Activated T-helper 2 cell treated with anti-CD3 and anti-CD28 coated beads, Interferon-gamma antibody, Interleukin-2, Interleukin-4, amounts not matched to agents 10 μg/mL and 5 μg/mL and 100 μg/mL, durations not matched to agents 14 hours and 24 hours and 36 hours (primary cell): ENCODE measurements at regions not wholly inside any gene's neighbourhood (a gene's known extent, or its start where the extent isn't known, plus 50 kb on each side); places are given as distances from the start of the nearest gene placed in this dataset.

Experiments used
- DNase-seq: peaks from one replicate; pipeline ENCODE4 v3.0.0; 2021; ENCODE audit warnings: low spot score
- H3K27ac Mint-ChIP-seq: one replicate; pipeline ENCODE4 v1.8.0; 2021; ENCODE audit warnings: mixed read lengths
- H3K27me3 Mint-ChIP-seq: one replicate; pipeline ENCODE4 v1.8.0; 2021; ENCODE audit warnings: low read depth, mixed read lengths
- H3K36me3 Mint-ChIP-seq: one replicate; pipeline ENCODE4 v1.8.0; 2021; ENCODE audit warnings: low read depth, mixed read lengths
- H3K4me1 Mint-ChIP-seq: one replicate; pipeline ENCODE4 v1.8.0; 2021; ENCODE audit warnings: low read depth, mixed read lengths
- H3K4me3 Mint-ChIP-seq: one replicate; pipeline ENCODE4 v1.8.0; 2021; ENCODE audit warnings: low read depth, mild to moderate bottlenecking, moderate library complexity, mixed read lengths
- H3K9me3 Mint-ChIP-seq: one replicate; pipeline ENCODE4 v1.8.0; 2021; ENCODE audit warnings: mixed read lengths
- intact Hi-C: fragments of 100-400 bp; cut with micrococcal nuclease; formaldehyde crosslinking; loops from one replicate; pipeline ENCODE4 v1.15.1; 2023

DNA sequence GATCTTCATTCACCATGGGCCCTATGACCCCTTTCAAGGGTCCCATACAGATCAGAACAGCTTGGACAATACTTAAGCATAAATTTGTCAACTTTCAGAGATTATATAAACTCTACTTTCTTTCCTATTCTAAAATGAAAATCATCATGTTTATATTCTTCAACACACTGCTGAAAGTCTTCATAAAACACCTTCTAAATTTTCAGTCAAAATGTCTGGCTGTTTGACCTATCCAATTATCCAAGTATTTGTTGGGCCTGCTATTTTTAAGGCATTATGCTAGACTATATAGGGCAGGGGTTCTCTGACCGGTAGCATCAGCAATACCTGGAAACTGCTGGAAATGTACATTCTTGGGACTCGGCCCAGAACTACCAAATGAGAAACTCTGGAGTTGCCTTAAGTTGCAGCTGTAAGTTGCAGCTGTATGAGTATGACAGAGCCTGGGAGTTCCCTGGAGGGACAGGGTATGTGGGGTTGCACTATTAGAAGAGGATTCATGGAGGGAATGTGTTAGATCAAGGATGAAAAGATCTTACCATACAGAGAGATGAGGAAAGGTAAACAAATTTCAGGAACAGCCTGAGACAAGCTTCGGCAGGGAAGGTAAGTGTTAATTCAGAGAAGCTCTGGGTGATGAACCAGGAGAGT lies 293.0 kb downstream of the ADGB start:
- no peak overlapping the region for H3K27ac Mint-ChIP-seq
- no peaks in the 10 kb centered on the region for H3K36me3 Mint-ChIP-seq
- peaks cover 7% of the 10 kb centered on the region for H3K4me1 Mint-ChIP-seq
- intact Hi-C loops: no loop called here
- peaks cover 4% of the 10 kb centered on the region for H3K27me3 Mint-ChIP-seq
- DNase-seq: no peak
- no peaks in the 10 kb centered on the region for H3K9me3 Mint-ChIP-seq
- H3K4me3 Mint-ChIP-seq: no peak overlapping the region

DNA sequence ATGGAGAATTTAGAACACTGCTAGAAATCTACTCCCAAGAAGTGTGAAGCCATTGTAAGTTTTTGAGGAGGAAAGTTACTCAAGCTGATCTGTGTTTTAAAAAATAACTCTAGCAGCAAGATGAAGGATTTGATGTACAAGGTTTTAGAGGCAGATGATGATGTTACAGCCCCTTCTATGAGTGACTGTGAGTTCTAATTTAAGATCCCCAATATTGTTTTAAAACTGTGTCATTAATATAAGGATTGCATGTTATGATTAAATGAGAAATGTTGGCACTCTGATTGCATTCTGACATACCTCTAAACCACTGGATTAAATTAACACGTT lies 293.5 kb downstream of the ADGB start:
- peaks cover 4% of the 10 kb centered on the region for H3K27me3 Mint-ChIP-seq
- no peaks in the 10 kb centered on the region for H3K36me3 Mint-ChIP-seq
- no peaks in the 10 kb centered on the region for H3K9me3 Mint-ChIP-seq
- H3K4me1 Mint-ChIP-seq: peaks cover 7% of the 10 kb centered on the region
- H3K27ac Mint-ChIP-seq: no peak overlapping the region
- intact Hi-C loops: no loop called here
- DNase-seq: no peak
- H3K4me3 Mint-ChIP-seq: no peak overlapping the region

DNA sequence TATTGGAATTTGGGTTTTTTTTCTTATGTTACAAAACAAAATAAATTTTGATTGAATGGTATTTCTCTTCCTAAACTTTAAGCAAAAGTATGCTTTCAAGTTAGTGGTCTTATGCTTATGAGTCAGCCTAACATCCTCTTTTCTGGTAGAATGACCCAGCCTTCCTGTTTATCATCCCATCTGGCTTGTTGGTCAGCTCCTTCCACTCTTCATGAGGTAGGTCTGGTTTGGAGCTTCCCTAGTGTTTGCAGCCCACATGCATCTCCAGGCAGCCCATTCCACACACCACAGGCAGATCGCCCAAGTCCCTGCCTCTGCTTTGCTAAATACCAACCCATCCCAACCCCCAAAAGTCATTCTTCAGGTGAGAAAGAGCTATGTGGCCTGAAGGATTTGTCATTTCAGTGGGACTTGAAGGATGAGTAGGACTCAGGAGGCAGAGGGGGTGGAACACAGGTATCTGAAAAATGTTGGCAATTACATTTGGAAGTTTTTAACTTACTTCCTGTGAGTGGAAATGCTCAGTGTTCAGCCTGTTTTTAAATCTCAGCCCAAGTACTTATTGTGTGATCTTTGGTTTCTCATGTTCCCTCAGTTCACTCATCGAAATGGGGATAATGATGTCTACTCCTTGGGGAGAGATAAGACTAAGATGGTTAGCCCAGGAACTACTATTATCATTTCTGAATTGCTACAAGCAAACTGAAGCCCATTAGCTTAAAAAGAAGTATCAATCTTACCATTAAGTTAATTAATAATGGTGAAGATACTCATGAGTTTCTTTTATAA lies 294.0 kb downstream of the ADGB start:
- intact Hi-C loops: no loop called here
- Mint-ChIP-seq H3K4me1 (peaks cover 7% of the 10 kb centered on the region), H3K36me3 (no peaks in the 10 kb centered on the region), H3K4me3 (no peak overlapping the region), H3K27me3 (peaks cover 4% of the 10 kb centered on the region), H3K27ac (no peak overlapping the region), H3K9me3 (no peaks in the 10 kb centered on the region)
- DNase-seq: no peak

DNA sequence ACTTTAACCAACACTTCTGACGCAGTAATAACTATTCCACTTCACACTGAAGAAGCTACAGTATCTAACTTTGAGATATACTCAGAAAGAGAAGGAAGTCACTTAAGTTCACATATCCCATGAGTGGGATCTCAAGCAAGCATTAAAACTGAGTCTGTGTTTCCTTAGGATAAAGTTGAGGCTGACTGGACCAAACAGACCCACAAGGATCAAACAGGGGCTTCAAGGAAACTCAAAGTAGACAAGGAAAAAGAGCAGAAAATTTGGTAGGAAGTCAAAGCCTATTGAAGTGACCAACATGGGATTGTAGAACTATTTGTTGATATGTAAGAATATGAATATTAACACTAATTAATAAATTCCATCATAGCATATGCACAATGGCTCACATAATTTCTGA lies 294.9 kb downstream of the ADGB start:
- intact Hi-C loops: no loop called here
- Mint-ChIP-seq H3K4me3 (no peak overlapping the region), H3K27me3 (peaks cover 4% of the 10 kb centered on the region), H3K27ac (no peak overlapping the region), H3K36me3 (no peaks in the 10 kb centered on the region), H3K4me1 (peaks cover 7% of the 10 kb centered on the region), H3K9me3 (no peaks in the 10 kb centered on the region)
- DNase-seq: no peak

DNA sequence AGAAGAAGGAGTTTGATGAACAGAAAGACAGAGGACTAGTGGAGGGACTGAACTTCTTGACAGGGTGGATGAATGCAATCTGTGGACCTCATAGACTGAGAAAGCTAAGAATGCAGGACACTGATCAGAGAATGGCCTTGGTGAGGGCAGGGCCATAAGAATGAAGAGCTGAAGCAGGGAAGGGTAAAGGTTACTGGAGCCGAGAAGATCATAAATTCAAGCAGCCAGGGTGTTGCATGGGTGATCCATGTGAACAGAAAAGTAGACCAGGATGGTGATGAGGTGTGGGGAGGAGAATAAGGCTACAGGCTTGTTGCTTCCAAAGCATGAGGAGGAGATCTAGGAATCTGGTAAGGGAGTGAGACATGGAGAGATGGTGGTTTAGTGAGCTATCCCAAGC lies 295.9 kb downstream of the ADGB start:
- Mint-ChIP-seq H3K27me3 (peaks cover 4% of the 10 kb centered on the region), H3K4me1 (peaks cover 7% of the 10 kb centered on the region), H3K4me3 (no peak overlapping the region), H3K9me3 (no peaks in the 10 kb centered on the region), H3K27ac (no peak overlapping the region), H3K36me3 (no peaks in the 10 kb centered on the region)
- no peak for DNase-seq
- intact Hi-C loops: no loop called here

DNA sequence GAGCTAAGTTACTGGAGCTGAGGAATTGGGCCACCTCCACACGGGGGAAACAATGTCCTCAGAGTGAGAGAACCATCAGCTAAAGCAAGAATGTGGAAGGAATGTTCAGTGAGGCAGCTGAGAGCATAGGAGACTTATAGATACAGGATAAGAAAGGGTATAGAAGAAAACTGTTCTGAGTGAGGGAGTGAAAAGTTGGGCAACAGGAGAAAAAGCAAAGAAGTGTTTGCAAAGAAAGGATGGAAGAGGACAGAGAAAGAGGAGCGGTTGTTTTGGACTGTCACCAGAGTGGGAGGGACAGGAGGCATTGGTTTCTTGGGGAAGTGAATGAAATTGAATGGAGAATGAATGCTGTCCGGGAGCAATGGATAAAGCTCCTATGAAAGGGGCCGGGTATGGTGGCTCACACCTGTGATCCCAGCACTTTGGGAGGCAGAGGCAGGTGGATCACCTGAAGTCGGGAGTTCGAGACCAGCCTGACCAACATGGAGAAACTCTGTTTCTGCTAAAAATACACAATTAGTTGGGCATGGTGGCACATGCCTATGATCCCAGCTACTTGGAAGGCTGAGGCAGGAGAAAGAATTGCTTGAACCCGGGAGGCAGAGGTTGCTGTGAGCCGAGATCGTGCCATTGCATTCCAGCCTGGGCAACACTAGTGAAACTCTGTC lies 296.5 kb downstream of the ADGB start:
- Mint-ChIP-seq H3K4me3 (no peak overlapping the region), H3K27me3 (peaks cover 4% of the 10 kb centered on the region), H3K36me3 (no peaks in the 10 kb centered on the region), H3K4me1 (peaks cover 7% of the 10 kb centered on the region), H3K27ac (no peak overlapping the region), H3K9me3 (no peaks in the 10 kb centered on the region)
- intact Hi-C loops: no loop called here
- no peak for DNase-seq

DNA sequence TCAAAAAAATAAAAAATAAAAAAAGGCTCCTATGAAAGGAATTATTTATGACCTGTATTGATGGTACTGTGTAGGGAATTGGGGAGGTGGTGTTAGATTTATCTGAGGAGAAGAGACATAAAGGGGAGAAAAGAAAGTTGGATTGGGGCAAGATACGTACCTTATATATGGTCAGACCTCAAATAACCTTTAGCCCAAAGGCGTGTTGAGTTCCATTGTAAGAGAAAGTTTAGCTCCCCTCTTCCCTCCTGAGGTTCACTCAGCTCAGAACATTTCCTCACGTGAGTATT lies 296.9 kb downstream of the ADGB start:
- DNase-seq: no peak
- H3K36me3 Mint-ChIP-seq: no peaks in the 10 kb centered on the region
- H3K9me3 Mint-ChIP-seq: no peaks in the 10 kb centered on the region
- no peak overlapping the region for H3K27ac Mint-ChIP-seq
- intact Hi-C loops: no loop called here
- H3K4me1 Mint-ChIP-seq: peaks cover 7% of the 10 kb centered on the region
- no peak overlapping the region for H3K4me3 Mint-ChIP-seq
- peaks cover 4% of the 10 kb centered on the region for H3K27me3 Mint-ChIP-seq

DNA sequence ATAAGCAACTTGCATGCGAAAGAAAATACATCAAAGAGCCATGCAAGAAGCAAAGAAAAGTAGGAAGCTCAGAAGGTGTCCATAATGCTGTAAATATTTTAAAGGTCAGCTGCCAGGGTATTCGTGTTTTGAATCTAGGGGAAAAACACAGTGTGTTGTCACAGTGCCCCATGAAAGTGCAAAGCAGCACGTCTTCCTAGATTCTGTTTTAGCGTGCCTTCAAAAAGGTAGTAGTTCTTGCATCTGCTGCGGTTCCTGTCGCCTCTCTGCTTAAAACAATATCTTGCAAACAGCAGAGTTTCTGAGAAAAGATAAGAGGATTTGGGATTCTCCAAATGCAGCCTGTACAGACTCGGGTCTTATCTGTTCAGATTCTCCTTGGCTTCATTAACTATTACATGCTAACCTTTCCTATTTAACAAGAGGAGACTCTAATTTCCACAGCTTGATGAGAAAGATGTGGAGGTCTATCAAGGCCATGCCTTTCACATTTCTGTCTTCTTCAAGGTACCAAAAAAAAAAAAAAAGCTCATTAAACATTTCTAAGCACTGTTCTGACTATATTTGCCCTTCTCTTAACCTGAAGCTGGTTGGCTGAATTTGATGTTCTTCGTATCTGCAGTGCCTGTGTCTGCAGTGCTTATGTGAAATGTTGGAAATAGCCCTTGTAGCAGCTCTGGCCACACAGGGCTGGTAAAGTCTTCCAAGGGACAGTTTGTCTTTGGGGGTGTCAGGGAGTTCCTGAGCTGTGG lies 297.5 kb downstream of the ADGB start:
- Mint-ChIP-seq H3K9me3 (no peaks in the 10 kb centered on the region), H3K27me3 (peaks cover 4% of the 10 kb centered on the region), H3K4me1 (peaks cover 7% of the 10 kb centered on the region), H3K36me3 (no peaks in the 10 kb centered on the region), H3K27ac (no peak overlapping the region), H3K4me3 (no peak overlapping the region)
- no peak for DNase-seq
- intact Hi-C loops: no loop called here

DNA sequence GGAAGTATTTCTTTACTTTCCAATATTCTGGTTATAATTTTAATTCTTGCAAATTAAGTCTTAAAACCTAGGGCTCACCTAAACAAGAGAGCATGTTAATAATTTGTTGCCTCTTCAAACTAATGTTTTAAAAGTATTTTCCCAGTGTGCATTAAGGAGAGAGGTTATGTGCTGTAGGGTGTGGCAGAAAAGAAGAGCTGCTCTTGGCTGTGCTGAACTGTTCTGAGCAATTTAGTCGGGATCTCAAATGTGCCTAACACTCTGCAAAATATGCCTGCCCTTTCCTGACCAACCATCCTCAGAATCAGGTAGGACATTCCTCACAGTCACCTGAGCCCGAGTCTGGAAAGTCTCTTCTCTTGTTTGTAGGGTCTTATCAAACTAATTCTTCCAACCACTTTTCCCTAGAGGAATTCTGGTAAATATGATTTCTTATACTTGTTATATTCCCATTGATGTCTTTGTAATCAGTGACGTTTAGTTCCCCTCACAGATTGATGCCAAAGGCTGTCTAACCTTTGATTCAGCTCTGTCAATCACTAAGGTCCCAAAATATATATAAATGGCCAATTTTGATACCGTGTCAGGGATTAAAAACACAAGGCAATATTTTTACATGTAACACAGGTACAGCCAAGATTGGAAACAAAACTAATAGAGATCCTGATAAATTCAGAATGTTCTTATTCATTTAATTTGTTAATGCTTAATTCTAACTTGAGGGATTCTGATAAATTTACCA lies 298.4 kb downstream of the ADGB start:
- intact Hi-C loops: no loop called here
- Mint-ChIP-seq H3K4me3 (no peak overlapping the region), H3K36me3 (no peaks in the 10 kb centered on the region), H3K9me3 (no peaks in the 10 kb centered on the region), H3K4me1 (peaks cover 4% of the 10 kb centered on the region), H3K27me3 (peaks cover 4% of the 10 kb centered on the region), H3K27ac (no peak overlapping the region)
- DNase-seq: no peak

DNA sequence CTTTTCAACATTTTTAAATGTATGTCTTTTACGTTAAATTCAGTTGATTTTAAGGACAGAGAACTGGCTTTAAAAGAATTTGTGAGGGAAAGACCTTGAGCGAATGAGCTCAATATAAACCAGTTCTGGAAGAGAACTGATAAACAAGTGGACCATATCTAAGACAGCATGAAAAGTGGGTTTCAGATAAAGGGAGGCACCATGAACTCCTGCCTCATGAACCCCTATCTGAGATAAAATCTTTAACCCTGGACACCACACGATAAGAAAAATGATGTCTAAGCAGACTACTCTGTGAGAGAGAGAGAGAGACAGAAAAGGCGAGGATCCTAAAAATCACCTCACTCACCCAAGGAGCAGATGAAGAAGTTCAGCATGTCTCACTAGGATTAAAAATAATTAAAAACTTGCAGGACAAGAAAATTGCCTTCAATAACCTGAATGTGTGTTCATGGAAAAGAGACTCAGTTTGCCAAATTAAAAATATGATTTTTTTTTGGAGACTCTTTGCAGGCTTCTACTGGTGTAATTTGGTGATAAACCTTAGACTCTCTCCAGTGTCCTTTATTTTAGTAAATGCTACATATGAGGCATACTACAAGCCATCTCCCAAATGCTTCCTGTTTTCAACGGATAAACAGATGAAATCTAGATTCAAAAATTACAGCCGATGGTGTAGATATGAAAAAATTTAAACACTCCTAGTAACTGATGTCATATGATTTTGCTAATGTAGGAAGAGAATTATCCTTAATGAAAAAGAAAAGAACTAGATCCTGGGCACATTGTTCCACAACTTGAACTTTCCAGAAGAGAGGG lies 299.5 kb downstream of the ADGB start:
- no peaks in the 10 kb centered on the region for H3K9me3 Mint-ChIP-seq
- peaks cover 4% of the 10 kb centered on the region for H3K27me3 Mint-ChIP-seq
- DNase-seq: no peak
- no peaks in the 10 kb centered on the region for H3K36me3 Mint-ChIP-seq
- H3K4me1 Mint-ChIP-seq: no peaks in the 10 kb centered on the region
- no peak overlapping the region for H3K4me3 Mint-ChIP-seq
- intact Hi-C loops: no loop called here
- H3K27ac Mint-ChIP-seq: no peak overlapping the region

DNA sequence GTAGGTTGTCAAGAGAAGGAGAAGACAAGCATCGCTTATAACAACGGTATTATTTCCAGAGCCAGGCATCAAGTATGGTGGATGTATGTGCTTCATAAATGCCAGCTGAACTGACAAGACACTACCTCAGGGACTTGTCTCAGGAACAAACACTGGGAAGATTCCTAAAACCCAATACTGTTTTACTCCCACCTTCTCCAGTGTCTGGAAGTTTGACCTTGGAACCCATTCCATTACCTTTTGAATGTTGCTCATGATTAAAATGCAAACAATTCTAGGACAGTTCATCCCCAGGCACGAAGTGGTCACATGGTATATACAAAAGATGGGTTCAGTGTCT lies 300.1 kb downstream of the ADGB start:
- no peaks in the 10 kb centered on the region for H3K9me3 Mint-ChIP-seq
- intact Hi-C loops: no loop called here
- DNase-seq: no peak
- peaks cover 4% of the 10 kb centered on the region for H3K27me3 Mint-ChIP-seq
- no peak overlapping the region for H3K27ac Mint-ChIP-seq
- H3K4me3 Mint-ChIP-seq: no peak overlapping the region
- no peaks in the 10 kb centered on the region for H3K36me3 Mint-ChIP-seq
- no peaks in the 10 kb centered on the region for H3K4me1 Mint-ChIP-seq
